ENCODE measurements at regions not wholly inside any gene's neighbourhood (a gene's known extent, or its start where the extent isn't known, plus 50 kb on each side); places are given as distances from the start of the nearest gene placed in this dataset.

GRCh38 chr6:141498977-141499376, 633.7 kb upstream of the GJE1 start:
- TF ChIP-seq POLR2AphosphoS5 (IDR thresholded peaks at IDR 0.05) (no peak), EZH2 (IDR thresholded peaks at IDR 0.05; ENCODE audit: borderline replicate concordance, insufficient read depth, low read length, poor library complexity, severe bottlenecking) (no peak)
- TF ChIP-seq, protein P1, sequence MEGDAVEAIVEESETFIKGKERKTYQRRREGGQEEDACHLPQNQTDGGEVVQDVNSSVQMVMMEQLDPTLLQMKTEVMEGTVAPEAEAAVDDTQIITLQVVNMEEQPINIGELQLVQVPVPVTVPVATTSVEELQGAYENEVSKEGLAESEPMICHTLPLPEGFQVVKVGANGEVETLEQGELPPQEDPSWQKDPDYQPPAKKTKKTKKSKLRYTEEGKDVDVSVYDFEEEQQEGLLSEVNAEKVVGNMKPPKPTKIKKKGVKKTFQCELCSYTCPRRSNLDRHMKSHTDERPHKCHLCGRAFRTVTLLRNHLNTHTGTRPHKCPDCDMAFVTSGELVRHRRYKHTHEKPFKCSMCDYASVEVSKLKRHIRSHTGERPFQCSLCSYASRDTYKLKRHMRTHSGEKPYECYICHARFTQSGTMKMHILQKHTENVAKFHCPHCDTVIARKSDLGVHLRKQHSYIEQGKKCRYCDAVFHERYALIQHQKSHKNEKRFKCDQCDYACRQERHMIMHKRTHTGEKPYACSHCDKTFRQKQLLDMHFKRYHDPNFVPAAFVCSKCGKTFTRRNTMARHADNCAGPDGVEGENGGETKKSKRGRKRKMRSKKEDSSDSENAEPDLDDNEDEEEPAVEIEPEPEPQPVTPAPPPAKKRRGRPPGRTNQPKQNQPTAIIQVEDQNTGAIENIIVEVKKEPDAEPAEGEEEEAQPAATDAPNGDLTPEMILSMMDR (IDR thresholded peaks at IDR 0.05; ENCODE audit: poor library complexity, severe bottlenecking), result no peak
- TF ChIP-seq, protein P2, sequence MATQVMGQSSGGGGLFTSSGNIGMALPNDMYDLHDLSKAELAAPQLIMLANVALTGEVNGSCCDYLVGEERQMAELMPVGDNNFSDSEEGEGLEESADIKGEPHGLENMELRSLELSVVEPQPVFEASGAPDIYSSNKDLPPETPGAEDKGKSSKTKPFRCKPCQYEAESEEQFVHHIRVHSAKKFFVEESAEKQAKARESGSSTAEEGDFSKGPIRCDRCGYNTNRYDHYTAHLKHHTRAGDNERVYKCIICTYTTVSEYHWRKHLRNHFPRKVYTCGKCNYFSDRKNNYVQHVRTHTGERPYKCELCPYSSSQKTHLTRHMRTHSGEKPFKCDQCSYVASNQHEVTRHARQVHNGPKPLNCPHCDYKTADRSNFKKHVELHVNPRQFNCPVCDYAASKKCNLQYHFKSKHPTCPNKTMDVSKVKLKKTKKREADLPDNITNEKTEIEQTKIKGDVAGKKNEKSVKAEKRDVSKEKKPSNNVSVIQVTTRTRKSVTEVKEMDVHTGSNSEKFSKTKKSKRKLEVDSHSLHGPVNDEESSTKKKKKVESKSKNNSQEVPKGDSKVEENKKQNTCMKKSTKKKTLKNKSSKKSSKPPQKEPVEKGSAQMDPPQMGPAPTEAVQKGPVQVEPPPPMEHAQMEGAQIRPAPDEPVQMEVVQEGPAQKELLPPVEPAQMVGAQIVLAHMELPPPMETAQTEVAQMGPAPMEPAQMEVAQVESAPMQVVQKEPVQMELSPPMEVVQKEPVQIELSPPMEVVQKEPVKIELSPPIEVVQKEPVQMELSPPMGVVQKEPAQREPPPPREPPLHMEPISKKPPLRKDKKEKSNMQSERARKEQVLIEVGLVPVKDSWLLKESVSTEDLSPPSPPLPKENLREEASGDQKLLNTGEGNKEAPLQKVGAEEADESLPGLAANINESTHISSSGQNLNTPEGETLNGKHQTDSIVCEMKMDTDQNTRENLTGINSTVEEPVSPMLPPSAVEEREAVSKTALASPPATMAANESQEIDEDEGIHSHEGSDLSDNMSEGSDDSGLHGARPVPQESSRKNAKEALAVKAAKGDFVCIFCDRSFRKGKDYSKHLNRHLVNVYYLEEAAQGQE (IDR thresholded peaks at IDR 0.05; ENCODE audit: borderline replicate concordance), result no peak

Data from neural cell (in vitro differentiated cells).